IMR-90 (cell line): ENCODE measurements at regions not wholly inside any gene's neighbourhood (a gene's known extent, or its start where the extent isn't known, plus 50 kb on each side); places are given as distances from the start of the nearest gene placed in this dataset.

Source experiments
- ATAC-seq: fragments of 200-7000 bp; cut with Tn5 transposase; 2 replicates; pipeline ENCODE4 v1.9.1; 2020; ENCODE audit warnings: low read depth, mild to moderate bottlenecking, moderate library complexity
- BruUV-seq: library from RNA; stranded (reverse); fragments of 400-500 nt; replicated peaks from 2 replicates; lab custom pipeline; 2021; lab: Mats Ljungman, UMichigan
- CTCF ChIA-PET: fragments of 300-600 bp; formaldehyde crosslinking; extraction: SDS; loops from one replicate; lab custom pipeline; 2021; ENCODE audit warnings: antibody characterized with exemption; lab: Yijun Ruan, JAX
- POLR2A ChIA-PET: fragments of 300-600 bp; sonication (Branson Sonifier 250); formaldehyde crosslinking; loops from one replicate; lab custom pipeline; 2022; ENCODE audit warnings: antibody characterized with exemption; ENCODE audit not compliant: unreplicated experiment; lab: Charles Lee
- DNase-seq: peaks from one replicate; pipeline ENCODE4 v3.0.0; 2013
- H2AFZ ChIP-seq: replicated peaks from 2 replicates; pipeline ENCODE3; 2013; ENCODE audit warnings: low read length, mild to moderate bottlenecking; ENCODE audit not compliant: poor library complexity
- H2AK5ac ChIP-seq: 2 replicates; pipeline ENCODE4 v1.6.1; 2013; ENCODE audit warnings: low read depth, low read length, inconsistent platforms
- H2AK9ac ChIP-seq: replicated peaks from 2 replicates; pipeline ENCODE3; 2013; ENCODE audit warnings: mild to moderate bottlenecking, low read depth, low read length, moderate library complexity; ENCODE audit not compliant: poor library complexity
- H2BK120ac ChIP-seq: 2 replicates; pipeline ENCODE4 v1.6.1; 2013; ENCODE audit warnings: low read depth, low read length, inconsistent platforms
- H2BK15ac ChIP-seq: 3 replicates; pipeline ENCODE4 v1.6.1; 2013; ENCODE audit warnings: low read depth, low read length, inconsistent platforms
- H2BK20ac ChIP-seq: 2 replicates; pipeline ENCODE4 v1.6.1; 2013; ENCODE audit warnings: low read depth, mild to moderate bottlenecking, inconsistent platforms, low read length, moderate library complexity
- H2BK5ac ChIP-seq: 2 replicates; pipeline ENCODE4 v1.6.1; 2013; ENCODE audit warnings: mild to moderate bottlenecking, low read depth, low read length, inconsistent platforms; ENCODE audit not compliant: poor library complexity, severe bottlenecking
- H3K14ac ChIP-seq: replicated peaks from 2 replicates; pipeline ENCODE4 v1.6.1; 2013; ENCODE audit warnings: low read depth, low read length, inconsistent platforms
- H3K18ac ChIP-seq: 2 replicates; pipeline ENCODE4 v1.6.1; 2013; ENCODE audit warnings: low read depth, low read length, control low read depth
- H3K23ac ChIP-seq: 2 replicates; pipeline ENCODE4 v1.6.1; 2013; ENCODE audit warnings: low read depth, low read length, inconsistent platforms
- H3K27ac ChIP-seq: 2 replicates; pipeline ENCODE4 v1.5.1; 2013; ENCODE audit warnings: mild to moderate bottlenecking, control low read depth, low read length; ENCODE audit not compliant: insufficient read depth
- H3K27me3 ChIP-seq: 2 replicates; pipeline ENCODE4 v1.6.1; 2013; ENCODE audit warnings: low read length; ENCODE audit not compliant: control insufficient read depth, insufficient read depth
- H3K36me3 ChIP-seq: 2 replicates; pipeline ENCODE4 v1.6.1; 2013; ENCODE audit warnings: low read length, mixed read lengths; ENCODE audit not compliant: control insufficient read depth, insufficient read depth
- H3K4ac ChIP-seq: 2 replicates; pipeline ENCODE4 v1.6.1; 2013; ENCODE audit warnings: low read depth, low read length, inconsistent platforms
- H3K4me1 ChIP-seq: 2 replicates; pipeline ENCODE4 v1.6.1; 2013; ENCODE audit warnings: low read length, mixed read lengths; ENCODE audit not compliant: control insufficient read depth, insufficient read depth
- H3K4me2 ChIP-seq: 2 replicates; pipeline ENCODE4 v1.6.1; 2013; ENCODE audit warnings: low read depth, mild to moderate bottlenecking, control low read depth, low read length, moderate library complexity
- H3K4me3 ChIP-seq: 2 replicates; pipeline ENCODE4 v1.5.1; 2013; ENCODE audit warnings: low read depth, mild to moderate bottlenecking, control low read depth, low read length, moderate library complexity; ENCODE audit not compliant: insufficient read depth
- H3K56ac ChIP-seq: 2 replicates; pipeline ENCODE4 v1.6.1; 2013; ENCODE audit warnings: low read length, inconsistent platforms; ENCODE audit not compliant: insufficient read depth; ENCODE audit errors: extremely low read depth
- H3K79me1 ChIP-seq, 2 experiments: 2 replicates each; pipeline ENCODE4 v1.6.1; 2013; ENCODE audit warnings: low read length in 2 of 2, inconsistent platforms in 1 of 2, low read depth in 1 of 2
- H3K9ac ChIP-seq: 2 replicates; pipeline ENCODE4 v1.6.1; 2013; ENCODE audit warnings: low read depth, low read length, control low read depth
- H3K9me1 ChIP-seq: 2 replicates; pipeline ENCODE4 v1.6.1; 2013; ENCODE audit warnings: low read length, inconsistent platforms; ENCODE audit not compliant: insufficient read depth
- H3K9me3 ChIP-seq: 2 replicates; pipeline ENCODE4 v1.6.1; 2013; ENCODE audit warnings: low read length; ENCODE audit not compliant: control insufficient read depth, insufficient read depth
- H4K20me1 ChIP-seq: 2 replicates; pipeline ENCODE4 v1.6.1; 2013; ENCODE audit warnings: low read length, inconsistent platforms; ENCODE audit not compliant: insufficient read depth
- H4K5ac ChIP-seq: 2 replicates; pipeline ENCODE4 v1.6.1; 2013; ENCODE audit warnings: mild to moderate bottlenecking, low read depth, low read length, control low read depth
- H4K8ac ChIP-seq, 2 experiments: 2 replicates each; pipeline ENCODE4 v1.6.1; 2013; ENCODE audit warnings: low read depth in 2 of 2, low read length in 2 of 2, control low read depth in 1 of 2, inconsistent platforms in 1 of 2
- H4K91ac ChIP-seq: 2 replicates; pipeline ENCODE4 v1.6.1; 2013; ENCODE audit warnings: low read depth, low read length, inconsistent platforms; ENCODE audit not compliant: insufficient read depth
- MXI1 ChIP-seq: IDR thresholded peaks from 2 replicates; pipeline ENCODE4 v1.6.1; 2012; ENCODE audit warnings: low read depth, mild to moderate bottlenecking, low read length, moderate library complexity, borderline replicate concordance
- NFE2L2 ChIP-seq: fragments of 150-350 bp; IDR thresholded peaks from 2 replicates; pipeline ENCODE4 v1.6.1; 2016; ENCODE audit warnings: low read depth, mild to moderate bottlenecking, low read length
- POLR2A ChIP-seq: IDR thresholded peaks from 2 replicates; pipeline ENCODE4 v1.6.1; 2012; ENCODE audit warnings: mild to moderate bottlenecking, low read depth, low read length
- RAD21 ChIP-seq: IDR thresholded peaks from 2 replicates; pipeline ENCODE4 v1.6.1; 2012; ENCODE audit warnings: low read length, improper control_type of control experiment
- RFX5 ChIP-seq: IDR thresholded peaks from 2 replicates; pipeline ENCODE4 v1.8.0; 2012; ENCODE audit warnings: low read depth, mild to moderate bottlenecking, low read length, moderate library complexity
- WGBS, 2 experiments: methylation state at CpG; one replicate each; pipeline versions ENCODE4 v1.1.5 to v1.1.7; 2013; ENCODE audit warnings: missing lambda C conversion rate in 2 of 2; ENCODE audit not compliant: insufficient read length in 1 of 2; ENCODE audit errors: extremely low coverage in 2 of 2; 5-methylcytosine and 5-hydroxymethylcytosine counted together
- dilution Hi-C: fragments of 300-500 bp; cut with HindIII; formaldehyde crosslinking; loops from one replicate; pipeline ENCODE4 v1.14.3; 2018; ENCODE audit warnings: low sequenced_read_pairs; ENCODE audit not compliant: unreplicated experiment
- in situ Hi-C: fragments of 300-500 bp; cut with MboI; formaldehyde crosslinking; loops from 3 replicates; pipeline ENCODE4 v1.14.3; 2019; ENCODE audit warnings: low sequenced_read_pairs, inconsistent platforms, mixed read lengths
- intact Hi-C: fragments of 100-400 bp; cut with micrococcal nuclease; formaldehyde crosslinking; loops from 2 replicates; pipeline ENCODE4 v1.10.0; 2022
- TF ChIP-seq, protein P1 (sequence below): fragments of 150-350 bp; IDR thresholded peaks from 2 replicates; pipeline ENCODE4 v1.6.1; 2016; ENCODE audit warnings: low read depth, mild to moderate bottlenecking, low read length, moderate library complexity, borderline replicate concordance
- TF ChIP-seq, protein P2 (sequence below): conservative IDR thresholded peaks from 2 replicates; pipeline ENCODE4 v1.5.1; 2012; ENCODE audit warnings: mild to moderate bottlenecking, low read depth, low read length, improper control_type of control experiment

DNA sequence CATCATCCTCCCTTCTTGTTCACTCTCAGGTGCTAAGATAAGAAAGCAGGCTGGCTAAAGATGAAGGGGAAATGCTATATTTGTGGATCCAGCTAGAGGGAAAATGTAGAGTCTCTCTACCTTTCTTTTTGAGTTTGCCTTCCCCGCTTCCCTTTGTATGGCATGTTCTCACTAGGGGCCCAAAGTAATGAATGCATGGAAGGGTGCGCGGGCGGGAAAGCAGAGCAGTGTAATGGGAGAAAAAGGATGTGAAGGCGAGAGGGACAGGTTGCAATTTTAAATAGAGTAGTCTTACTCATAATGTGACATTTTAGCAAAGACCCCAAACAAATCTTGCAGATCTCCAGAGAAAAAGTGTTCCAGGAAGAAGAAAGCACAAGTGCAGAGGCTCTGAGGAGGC is 105.1 kb upstream of the ATP1B1 start:
- TF ChIP-seq, protein P1, sequence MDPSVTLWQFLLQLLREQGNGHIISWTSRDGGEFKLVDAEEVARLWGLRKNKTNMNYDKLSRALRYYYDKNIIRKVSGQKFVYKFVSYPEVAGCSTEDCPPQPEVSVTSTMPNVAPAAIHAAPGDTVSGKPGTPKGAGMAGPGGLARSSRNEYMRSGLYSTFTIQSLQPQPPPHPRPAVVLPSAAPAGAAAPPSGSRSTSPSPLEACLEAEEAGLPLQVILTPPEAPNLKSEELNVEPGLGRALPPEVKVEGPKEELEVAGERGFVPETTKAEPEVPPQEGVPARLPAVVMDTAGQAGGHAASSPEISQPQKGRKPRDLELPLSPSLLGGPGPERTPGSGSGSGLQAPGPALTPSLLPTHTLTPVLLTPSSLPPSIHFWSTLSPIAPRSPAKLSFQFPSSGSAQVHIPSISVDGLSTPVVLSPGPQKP: no peak
- TF ChIP-seq POLR2A: no peak
- no peak for TF ChIP-seq RAD21
- no peak for TF ChIP-seq NFE2L2
- TF ChIP-seq, protein P2, sequence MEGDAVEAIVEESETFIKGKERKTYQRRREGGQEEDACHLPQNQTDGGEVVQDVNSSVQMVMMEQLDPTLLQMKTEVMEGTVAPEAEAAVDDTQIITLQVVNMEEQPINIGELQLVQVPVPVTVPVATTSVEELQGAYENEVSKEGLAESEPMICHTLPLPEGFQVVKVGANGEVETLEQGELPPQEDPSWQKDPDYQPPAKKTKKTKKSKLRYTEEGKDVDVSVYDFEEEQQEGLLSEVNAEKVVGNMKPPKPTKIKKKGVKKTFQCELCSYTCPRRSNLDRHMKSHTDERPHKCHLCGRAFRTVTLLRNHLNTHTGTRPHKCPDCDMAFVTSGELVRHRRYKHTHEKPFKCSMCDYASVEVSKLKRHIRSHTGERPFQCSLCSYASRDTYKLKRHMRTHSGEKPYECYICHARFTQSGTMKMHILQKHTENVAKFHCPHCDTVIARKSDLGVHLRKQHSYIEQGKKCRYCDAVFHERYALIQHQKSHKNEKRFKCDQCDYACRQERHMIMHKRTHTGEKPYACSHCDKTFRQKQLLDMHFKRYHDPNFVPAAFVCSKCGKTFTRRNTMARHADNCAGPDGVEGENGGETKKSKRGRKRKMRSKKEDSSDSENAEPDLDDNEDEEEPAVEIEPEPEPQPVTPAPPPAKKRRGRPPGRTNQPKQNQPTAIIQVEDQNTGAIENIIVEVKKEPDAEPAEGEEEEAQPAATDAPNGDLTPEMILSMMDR: no peak
- TF ChIP-seq RFX5: no peak
- TF ChIP-seq MXI1: no peak
- H3K4me1 ChIP-seq: no peaks in the 10 kb centered on the region
- H3K4me3 ChIP-seq: no peak overlapping the region
- H3K9me3 ChIP-seq: no peaks in the 10 kb centered on the region
- no peak overlapping the region for H3K14ac ChIP-seq
- no peak overlapping the region for H4K91ac ChIP-seq
- no peak overlapping the region for H3K18ac ChIP-seq
- no peak overlapping the region for H3K56ac ChIP-seq
- DNase-seq: no peak
- no peak overlapping the region for H2AFZ ChIP-seq
- H3K9ac ChIP-seq: no peak overlapping the region
- H4K5ac ChIP-seq: no peak overlapping the region
- no peak overlapping the region for H2AK9ac ChIP-seq
- H3K79me1 ChIP-seq: no peaks in the 10 kb centered on the region
- intact Hi-C loops (no loop called here), dilution Hi-C loops (no loop called here), in situ Hi-C loops (no loop called here)
- H2BK120ac ChIP-seq: no peak overlapping the region
- H2BK15ac ChIP-seq: no peak overlapping the region
- H3K9me1 ChIP-seq: no peaks in the 10 kb centered on the region
- H4K20me1 ChIP-seq: no peaks in the 10 kb centered on the region
- no peak overlapping the region for H4K8ac ChIP-seq
- no peak overlapping the region for H3K27ac ChIP-seq
- POLR2A ChIA-PET: no interaction called here
- no peak overlapping the region for H3K23ac ChIP-seq
- H2BK20ac ChIP-seq: no peak overlapping the region
- H3K4me2 ChIP-seq: no peak overlapping the region
- no peaks in the 10 kb centered on the region for H3K36me3 ChIP-seq
- no peak overlapping the region for H3K4ac ChIP-seq
- H3K27me3 ChIP-seq: no peaks in the 10 kb centered on the region
- CTCF ChIA-PET: no interaction called here
- WGBS, 2 experiments: no CpG with 5 or more reads among the region's 5 CpGs
- no TSS peak for BruUV-seq
- no peak overlapping the region for H2BK5ac ChIP-seq
- H2AK5ac ChIP-seq: no peak overlapping the region
- ATAC-seq: no peak
